ENCODE measurements at regions not wholly inside any gene's neighbourhood (a gene's known extent, or its start where the extent isn't known, plus 50 kb on each side); places are given as distances from the start of the nearest gene placed in this dataset.

DNA sequence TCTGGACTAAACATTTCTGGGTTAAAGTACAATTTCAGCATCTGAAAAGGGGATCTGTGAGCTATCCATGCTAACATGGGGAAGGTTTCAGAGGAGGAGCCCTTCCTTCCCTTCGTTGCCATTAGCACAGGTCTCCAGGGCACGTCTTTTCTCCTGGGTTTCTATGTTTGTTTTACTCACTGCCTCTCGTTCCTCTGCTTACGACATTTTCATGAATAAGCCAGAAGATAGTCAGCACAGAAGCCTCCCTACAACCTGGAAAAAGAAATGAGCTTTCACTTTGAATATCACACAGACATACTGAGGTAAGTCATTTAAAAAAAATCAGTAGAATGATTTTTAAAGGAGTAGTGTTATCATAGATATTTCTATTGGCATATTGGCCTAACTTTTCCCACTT lies 117.2 kb upstream of the KCNMB2 start:
- TF ChIP-seq, protein P1, sequence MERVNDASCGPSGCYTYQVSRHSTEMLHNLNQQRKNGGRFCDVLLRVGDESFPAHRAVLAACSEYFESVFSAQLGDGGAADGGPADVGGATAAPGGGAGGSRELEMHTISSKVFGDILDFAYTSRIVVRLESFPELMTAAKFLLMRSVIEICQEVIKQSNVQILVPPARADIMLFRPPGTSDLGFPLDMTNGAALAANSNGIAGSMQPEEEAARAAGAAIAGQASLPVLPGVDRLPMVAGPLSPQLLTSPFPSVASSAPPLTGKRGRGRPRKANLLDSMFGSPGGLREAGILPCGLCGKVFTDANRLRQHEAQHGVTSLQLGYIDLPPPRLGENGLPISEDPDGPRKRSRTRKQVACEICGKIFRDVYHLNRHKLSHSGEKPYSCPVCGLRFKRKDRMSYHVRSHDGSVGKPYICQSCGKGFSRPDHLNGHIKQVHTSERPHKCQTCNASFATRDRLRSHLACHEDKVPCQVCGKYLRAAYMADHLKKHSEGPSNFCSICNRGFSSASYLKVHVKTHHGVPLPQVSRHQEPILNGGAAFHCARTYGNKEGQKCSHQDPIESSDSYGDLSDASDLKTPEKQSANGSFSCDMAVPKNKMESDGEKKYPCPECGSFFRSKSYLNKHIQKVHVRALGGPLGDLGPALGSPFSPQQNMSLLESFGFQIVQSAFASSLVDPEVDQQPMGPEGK (CRISPR knock-in tag; IDR thresholded peaks at IDR 0.05; ENCODE audit: borderline replicate concordance), result no peak
- TF ChIP-seq, protein P2, sequence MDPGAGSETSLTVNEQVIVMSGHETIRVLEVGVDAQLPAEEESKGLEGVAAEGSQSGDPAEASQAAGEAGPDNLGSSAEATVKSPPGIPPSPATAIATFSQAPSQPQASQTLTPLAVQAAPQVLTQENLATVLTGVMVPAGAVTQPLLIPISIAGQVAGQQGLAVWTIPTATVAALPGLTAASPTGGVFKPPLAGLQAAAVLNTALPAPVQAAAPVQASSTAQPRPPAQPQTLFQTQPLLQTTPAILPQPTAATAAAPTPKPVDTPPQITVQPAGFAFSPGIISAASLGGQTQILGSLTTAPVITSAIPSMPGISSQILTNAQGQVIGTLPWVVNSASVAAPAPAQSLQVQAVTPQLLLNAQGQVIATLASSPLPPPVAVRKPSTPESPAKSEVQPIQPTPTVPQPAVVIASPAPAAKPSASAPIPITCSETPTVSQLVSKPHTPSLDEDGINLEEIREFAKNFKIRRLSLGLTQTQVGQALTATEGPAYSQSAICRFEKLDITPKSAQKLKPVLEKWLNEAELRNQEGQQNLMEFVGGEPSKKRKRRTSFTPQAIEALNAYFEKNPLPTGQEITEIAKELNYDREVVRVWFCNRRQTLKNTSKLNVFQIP (CRISPR knock-in tag; IDR thresholded peaks at IDR 0.05; ENCODE audit: borderline replicate concordance, low read depth), result no peak

Measured in SK-N-SH treated with all-trans-retinoic acid at 6 μM for 48 hours (cell line).